ENCODE measurements at regions not wholly inside any gene's neighbourhood (a gene's known extent, or its start where the extent isn't known, plus 50 kb on each side); places are given as distances from the start of the nearest gene placed in this dataset.

- TF ChIP-seq EZH2phosphoT487 (IDR thresholded peaks at IDR 0.05; ENCODE audit: insufficient read depth, low read depth) = no peak
- no peak for TF ChIP-seq EZH2 (IDR thresholded peaks at IDR 0.05; ENCODE audit: insufficient read depth, poor library complexity, severe bottlenecking)
Observed at GRCh38 chr2:58553937-58554336, 312.8 kb upstream of the FANCL start.

Measured in GM23248 (cell line).